GM18498 (cell line): ENCODE measurements at regions not wholly inside any gene's neighbourhood (a gene's known extent, or its start where the extent isn't known, plus 50 kb on each side); places are given as distances from the start of the nearest gene placed in this dataset.

Source experiments
- ATAC-seq: cut with Tn5 transposase; IDR thresholded peaks from one replicate; pipeline ENCODE4 v1.9.1; 2021; ENCODE audit warnings: mild to moderate bottlenecking, moderate library complexity; ENCODE audit not compliant: unreplicated experiment

DNA sequence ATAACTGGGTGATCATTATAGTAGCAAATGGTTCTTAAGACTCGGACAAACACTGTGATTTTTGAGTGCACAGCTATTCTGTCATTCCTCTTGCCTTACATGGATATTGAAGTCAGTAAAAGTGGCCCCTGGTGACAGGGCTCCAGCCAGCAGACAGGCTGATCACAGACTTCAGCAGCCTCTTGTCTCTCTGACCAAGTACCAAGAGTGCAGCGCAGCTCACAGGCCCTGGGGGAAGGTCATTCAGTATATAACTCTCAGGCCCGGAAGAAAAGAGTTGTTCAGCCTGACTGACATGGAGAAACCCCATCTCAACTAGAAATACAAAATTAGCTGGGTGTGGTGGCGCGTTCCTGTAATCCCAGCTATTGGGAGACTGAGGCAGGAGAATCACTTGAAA, 202.6 kb downstream of the HRH4 start:
- no peak for ATAC-seq

DNA sequence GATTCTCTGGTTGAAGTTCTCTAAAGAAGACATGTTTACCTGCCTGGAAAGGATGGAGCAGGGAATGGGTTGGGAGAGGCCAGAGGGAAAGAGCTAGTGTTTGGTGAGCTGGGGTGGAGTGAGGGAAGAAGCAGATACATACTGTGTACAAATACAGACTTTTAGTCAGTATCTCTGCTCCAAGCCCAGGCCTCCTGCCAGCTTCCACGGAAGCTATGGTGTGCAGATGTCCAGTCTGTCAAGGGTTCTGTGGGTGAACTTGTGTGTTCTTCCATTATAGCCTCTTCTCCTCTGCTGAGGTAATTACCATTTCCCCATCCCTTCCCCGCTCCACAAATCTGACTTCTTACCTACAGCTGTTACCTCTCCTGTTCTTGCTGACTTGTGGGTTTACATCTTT, 208.6 kb downstream of the HRH4 start:
- ATAC-seq = no peak

DNA sequence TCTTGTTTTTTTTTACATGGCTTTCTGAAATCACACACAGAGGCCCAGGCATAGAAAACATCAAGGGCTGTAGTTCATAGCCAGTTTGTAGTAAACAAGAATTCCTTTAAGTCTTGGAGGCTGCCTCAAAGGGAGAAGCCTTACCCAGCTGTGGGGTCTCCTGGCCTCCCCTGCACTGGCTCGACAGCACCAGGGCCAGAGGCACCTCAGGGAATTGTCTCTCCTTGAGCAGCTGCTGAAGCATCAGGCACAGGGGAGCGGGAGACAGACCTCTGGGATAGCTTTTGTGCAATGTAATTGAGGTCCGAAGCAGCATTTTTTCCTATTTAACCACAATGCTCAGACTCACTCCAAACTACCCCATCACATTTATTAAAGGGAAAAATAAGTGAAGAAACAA, 209.1 kb downstream of the HRH4 start:
- ATAC-seq = no peak

DNA sequence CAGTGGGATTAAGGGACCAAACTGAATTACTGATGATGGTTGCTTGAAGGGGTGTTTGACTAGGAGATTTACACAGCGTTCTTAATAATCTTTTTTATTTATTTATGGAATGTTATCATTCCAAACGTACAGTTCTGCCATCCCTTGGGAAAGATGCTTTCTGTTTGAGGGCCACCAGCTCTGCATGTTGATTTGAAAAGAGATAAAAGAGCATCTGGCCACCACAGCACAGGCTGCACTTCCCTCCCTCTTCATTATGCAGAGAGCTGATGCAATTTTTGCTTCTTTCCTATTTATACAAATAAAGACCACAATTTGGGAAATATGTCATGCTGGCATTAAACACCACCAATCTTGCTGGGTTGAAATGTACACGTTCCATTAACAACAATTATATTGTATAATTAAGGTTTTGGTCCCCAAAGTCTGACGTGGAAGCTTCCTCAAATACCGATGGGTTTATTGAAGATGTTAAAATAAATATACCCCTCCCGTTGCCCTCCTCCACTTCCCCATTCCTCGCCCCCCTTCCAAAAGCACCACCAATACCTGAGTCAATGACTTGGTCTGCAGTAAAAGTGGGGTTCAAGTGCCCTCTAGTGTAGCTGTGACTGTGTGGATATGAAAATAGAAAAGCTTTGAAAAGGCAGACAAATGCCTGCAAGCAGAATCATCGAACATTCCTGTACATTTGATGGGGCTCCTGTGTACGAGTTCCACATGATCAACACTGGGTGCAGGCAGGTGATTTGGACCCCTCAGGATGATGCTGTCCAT, 211.9 kb downstream of the HRH4 start:
- ATAC-seq = no peak

DNA sequence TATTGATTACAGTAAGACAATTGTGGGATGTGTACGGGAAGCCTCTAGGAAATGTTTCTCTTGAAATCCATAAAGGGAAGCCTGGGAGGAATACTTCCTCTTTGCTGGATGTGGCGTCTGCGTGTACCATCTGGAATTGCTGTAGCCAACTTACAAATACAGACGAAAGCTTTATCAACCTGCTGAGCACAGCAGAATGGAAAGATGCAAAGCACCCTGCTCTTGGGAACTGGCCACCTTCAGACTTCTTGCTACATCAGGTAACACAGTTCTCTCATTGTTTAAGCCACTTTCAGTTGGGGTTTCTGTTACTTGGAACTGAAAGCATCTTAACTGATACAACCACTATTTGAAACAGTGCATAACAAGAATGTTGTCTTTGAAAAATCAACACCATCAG, 213.8 kb downstream of the HRH4 start:
- no peak for ATAC-seq

DNA sequence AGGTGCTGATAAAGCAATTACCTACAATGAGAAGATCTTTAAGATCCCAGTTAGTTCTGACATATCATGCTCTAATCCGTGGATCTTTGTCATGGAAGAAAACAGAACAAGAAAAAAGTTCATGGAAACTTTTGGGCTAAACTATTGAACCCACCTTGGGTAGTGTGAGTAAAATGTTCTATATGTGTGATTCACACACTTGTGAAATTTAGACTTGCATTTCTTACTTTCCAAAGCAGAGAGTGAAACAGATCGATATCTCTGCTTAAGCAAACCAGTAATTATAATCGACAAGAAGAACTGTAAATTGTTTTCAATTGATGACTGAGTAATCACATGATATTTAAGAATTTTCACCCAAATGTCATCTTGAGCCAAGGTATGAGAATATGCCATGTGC, 214.2 kb downstream of the HRH4 start:
- ATAC-seq = no peak

DNA sequence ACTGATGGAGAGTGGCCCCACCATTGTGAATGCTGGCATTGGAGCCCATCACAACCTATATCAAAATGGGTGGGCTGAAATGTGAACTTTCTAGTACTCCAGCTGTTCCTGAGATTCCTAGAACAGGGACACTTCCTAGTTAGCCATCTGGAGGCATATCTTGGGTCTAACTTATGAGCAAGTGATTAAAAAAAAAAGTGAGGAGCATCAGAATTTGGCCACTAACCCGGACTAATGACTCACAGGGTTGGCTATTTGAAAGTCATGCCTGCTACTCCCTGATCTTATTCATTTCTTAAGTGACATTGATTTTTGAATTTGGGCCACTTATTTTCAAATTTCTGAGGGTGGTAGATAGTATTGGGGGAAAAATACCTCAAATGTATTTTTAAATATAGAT, 216.6 kb downstream of the HRH4 start:
- no peak for ATAC-seq

DNA sequence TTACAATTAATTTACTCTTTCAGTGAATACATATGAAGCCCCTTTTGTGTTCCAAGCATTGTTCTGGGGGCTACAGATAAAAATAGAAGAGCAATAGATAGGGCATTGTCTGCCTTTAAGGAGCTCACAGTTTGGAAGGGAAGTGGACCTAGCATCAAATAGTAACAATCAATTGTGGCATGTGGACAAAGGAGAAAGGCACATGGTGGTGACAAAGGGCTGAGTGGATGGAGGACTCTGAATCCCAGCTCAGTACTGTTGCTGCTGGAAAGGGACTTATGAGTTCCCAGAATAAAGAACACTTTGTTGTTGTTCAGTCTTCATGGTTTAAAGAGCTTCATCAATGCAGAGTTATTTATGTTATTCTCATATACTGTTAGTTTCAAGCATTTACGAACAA, 217.7 kb downstream of the HRH4 start:
- ATAC-seq = no peak

GRCh38 chr18:24678626-24679025, 218.2 kb downstream of the HRH4 start:
- ATAC-seq = no peak

DNA sequence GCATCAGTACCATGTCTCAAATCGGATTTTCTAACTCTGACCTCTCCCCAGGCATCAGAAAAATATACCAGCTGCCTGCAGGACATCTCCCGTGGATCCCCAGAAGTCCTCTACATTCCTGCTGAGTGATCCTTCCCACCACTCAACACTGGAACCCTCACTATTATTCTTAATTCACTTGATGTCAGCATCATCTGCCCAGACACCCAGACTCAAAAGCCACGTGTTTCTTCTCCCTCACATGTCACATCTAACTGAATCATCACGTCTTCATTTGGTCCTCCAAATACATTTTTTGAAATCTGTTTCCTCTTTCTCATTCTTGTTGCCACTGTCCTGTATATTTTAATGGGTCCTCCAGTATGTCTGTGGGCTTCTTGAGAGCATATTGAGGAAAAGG, 218.6 kb downstream of the HRH4 start:
- no peak for ATAC-seq

GRCh38 chr18:24683925-24684324, 223.5 kb downstream of the HRH4 start:
- ATAC-seq = no peak

DNA sequence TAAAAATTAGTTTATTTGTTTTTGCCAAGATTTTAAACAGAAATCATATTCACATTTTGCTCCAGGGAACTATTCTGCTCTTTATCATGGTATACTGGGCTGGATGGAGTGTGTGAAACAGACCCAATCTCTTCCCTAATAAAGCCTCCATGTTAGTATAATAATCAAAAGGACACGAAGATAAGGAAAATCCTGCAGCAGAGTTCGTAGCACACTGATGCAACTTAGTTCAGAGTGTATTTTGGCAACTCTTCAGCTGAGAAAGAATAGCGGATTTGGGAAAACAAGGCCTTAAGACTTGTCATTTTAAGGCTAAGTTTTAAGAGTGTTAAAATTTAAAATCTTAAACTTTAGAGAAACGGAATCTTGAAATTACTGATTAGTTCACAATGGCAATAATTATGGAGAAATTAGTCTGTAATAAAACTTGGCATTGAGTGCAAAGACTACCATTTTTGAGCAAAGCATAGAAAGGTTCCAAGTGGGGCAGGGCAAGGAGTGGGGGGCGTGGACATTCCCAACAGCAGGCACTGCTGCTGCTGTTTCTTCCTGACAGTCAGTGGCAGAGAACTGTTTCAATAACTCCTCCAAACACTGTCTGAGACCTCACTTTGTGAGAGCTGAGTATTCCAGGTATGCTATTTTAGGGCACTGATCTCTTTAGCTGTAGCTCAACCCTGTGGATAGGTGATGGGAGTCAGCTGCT, 225.0 kb downstream of the HRH4 start:
- ATAC-seq = no peak

- no peak for ATAC-seq
Measured at GRCh38 chr18:24695168-24695567, 234.7 kb downstream of the HRH4 start.

GRCh38 chr18:24702001-24702515, 241.6 kb downstream of the HRH4 start:
- ATAC-seq = no peak

DNA sequence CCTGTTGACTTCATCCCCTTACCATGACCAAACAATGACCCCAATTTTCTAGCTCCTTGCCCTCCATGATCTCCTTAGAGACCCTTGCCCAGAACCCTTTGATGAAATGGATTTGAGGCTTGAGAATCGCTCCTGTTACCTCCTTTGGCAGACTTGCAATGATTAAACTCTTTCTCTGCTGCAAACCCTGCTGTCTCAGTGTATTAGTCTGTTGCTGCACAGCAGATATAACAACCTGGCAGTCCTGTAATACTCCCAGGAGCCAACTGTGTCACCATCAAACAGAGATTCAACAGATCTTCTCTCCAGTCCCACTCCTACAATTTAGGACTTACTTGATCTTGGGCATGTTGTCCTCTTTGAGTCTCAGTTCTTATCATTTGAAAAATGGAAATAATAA, 242.9 kb downstream of the HRH4 start:
- ATAC-seq = no peak

DNA sequence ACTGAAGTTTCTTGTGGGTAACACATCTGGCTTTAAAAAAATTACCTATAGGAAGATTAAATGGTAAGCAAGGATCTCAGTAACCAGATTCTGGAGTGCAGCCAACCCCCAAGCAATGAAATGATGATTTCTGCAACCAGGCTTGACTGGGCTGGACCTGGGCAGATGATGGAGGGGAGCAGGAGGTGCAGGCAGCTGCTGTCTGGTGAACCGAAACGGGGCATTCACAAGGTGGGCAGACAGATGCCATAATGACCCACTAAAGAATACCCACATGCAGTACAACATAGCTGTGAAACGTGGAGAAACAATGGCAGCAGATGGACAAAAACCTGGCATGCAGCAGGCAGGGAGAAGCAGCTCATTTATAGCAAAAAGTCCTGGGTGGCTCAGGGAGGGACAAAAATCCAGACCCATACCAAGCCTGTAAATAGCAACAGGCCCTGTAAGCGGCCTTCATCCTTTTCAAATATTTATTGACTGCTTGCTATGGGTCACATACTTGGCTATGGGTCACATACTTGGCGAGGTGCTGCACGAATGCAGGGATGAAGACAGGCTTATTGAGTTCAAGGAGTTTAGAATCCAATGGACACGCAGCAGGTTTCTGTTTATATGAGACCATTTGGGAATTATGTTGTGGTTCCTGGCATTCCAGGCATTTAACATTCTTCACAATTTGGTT, 244.7 kb downstream of the HRH4 start:
- no peak for ATAC-seq

DNA sequence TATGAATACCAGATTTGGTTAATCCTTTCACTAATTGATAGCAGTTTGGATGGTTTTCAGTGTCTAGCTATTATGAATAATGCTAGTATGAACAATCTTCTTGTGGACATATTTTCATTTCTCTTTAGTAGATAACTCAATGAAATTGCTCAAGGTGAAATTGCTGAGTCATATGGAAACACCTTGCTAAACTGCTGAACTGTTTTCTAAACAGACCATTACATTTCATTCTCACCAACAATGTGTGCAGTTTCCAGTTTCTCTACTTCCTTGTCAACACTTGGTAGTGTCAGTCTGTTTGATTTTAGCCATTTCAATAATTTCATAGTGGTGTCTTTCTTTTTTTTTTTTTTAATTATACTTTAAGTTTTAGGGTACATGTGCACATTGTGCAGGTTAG, 250.0 kb downstream of the HRH4 start:
- no peak for ATAC-seq

- ATAC-seq = no peak
Measured at GRCh38 chr18:24719791-24720190, 259.4 kb downstream of the HRH4 start.

DNA sequence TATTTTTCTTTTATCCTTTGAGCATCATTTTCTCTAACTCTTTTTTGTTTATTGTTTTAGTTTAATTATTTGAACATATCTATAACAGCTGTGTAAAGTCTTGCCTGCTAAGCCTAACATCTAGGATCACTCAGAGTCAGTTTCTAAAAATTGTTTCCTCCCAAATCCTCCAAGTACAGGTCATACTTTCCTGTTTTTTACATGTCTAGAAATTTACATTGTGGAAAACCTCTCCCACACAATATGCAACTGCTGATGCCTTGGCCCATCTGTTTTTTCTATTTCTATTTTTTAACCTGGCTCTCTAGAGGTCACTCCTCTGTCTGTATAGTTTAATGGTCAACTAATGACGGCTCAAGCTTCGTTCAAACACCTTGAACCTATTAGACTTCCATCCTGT, 261.0 kb downstream of the HRH4 start:
- no peak for ATAC-seq

DNA sequence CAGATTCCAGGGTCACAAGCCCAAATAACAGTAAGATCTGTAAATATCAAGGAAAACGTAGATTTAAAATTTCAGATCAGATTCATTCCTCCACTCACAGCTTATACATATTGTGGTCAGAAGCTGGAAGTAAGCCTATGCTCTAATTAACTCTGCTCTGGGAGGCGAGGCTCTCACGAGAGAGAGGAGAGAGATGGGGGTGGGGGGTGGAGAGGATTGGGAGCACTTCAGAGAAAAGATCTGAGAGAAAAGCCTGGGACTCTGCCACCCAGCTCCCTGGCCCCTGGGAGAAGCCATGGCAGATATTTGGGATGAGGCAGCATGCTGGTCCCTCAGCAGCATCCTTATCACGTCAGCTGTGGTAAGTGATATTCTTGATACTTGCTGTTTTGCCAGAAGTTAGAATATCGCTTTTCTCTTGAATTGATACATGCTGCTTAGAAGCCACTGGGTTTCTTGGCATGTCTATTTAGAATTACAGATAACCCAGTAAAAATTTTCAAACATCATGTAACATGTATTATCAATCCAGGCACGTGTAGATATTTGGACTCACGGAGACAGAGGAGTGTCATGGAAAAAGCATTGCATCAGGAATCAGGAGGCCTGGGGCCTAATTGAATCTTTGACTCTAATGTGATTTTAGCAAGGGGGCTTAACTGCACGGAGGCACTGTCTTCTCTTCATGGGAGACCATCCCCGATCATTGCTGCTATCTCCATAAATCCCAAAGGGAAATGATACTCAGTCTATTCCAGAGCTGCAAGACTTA, 265.4 kb downstream of the HRH4 start:
- ATAC-seq = no peak
